GM12864 (cell line): ENCODE measurements at regions not wholly inside any gene's neighbourhood (a gene's known extent, or its start where the extent isn't known, plus 50 kb on each side); places are given as distances from the start of the nearest gene placed in this dataset.
"Not testable (repeated sequence)": the region's sequence is repeated elsewhere in the genome, so short reads cannot be mapped to it uniquely, and the experiment has no call there.

Experiments
- DNase-seq: peaks from one replicate; pipeline ENCODE4 v3.0.0-alpha.2; 2011; ENCODE audit warnings: low read depth
- H3K4me3 ChIP-seq: 2 replicates; pipeline ENCODE4 v1.5.1; 2011; ENCODE audit warnings: mild to moderate bottlenecking, low read depth, low read length, control low read depth
- TF ChIP-seq, protein P1 (sequence below): IDR thresholded peaks from 2 replicates; pipeline ENCODE4 v1.5.1; 2011; ENCODE audit warnings: low read depth, mild to moderate bottlenecking, moderate library complexity, low read length, control low read depth, inconsistent platforms; ENCODE audit errors: missing control alignments

DNA sequence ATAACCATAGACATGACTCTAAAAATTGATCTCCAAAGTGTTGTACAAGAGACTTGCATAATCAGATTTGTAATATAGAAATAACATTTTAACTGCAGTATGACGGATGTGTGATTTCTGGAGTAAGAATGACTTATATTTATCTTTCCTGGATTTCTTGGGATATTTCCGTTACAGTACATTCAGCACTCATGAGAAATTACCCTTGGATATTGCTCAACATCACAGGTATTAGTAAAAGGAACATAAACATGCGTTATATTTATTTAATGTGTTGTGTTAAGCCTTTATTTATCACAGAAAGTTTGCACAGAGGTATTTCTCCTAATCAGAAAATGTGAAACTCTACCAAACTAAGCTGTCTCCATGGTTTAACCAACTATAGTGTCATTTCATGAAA, 1823.9 kb upstream of the C9orf72 start:
- TF ChIP-seq, protein P1, sequence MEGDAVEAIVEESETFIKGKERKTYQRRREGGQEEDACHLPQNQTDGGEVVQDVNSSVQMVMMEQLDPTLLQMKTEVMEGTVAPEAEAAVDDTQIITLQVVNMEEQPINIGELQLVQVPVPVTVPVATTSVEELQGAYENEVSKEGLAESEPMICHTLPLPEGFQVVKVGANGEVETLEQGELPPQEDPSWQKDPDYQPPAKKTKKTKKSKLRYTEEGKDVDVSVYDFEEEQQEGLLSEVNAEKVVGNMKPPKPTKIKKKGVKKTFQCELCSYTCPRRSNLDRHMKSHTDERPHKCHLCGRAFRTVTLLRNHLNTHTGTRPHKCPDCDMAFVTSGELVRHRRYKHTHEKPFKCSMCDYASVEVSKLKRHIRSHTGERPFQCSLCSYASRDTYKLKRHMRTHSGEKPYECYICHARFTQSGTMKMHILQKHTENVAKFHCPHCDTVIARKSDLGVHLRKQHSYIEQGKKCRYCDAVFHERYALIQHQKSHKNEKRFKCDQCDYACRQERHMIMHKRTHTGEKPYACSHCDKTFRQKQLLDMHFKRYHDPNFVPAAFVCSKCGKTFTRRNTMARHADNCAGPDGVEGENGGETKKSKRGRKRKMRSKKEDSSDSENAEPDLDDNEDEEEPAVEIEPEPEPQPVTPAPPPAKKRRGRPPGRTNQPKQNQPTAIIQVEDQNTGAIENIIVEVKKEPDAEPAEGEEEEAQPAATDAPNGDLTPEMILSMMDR = no peak
- H3K4me3 ChIP-seq = no peak overlapping the region
- DNase-seq = no peak

DNA sequence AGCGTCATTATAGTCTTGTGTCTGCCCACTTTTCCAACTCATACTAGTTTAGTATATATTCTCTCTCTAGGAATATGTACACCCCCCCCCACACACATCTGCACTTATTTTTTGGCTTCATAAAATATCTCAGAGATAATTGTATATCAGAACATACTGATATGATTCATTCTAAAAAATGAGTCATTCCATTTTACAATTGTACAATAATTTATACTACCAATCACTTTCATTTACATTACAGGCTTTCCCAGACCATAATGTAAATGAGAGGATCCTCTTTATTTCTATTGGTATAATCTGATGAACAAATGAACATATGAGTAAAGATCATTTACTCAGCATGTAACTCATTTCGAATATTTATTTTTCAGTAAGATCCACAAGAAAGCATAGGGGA, 1842.9 kb upstream of the C9orf72 start:
- no peak for DNase-seq
- TF ChIP-seq, protein P1 = no peak
- no peak overlapping the region for H3K4me3 ChIP-seq

DNA sequence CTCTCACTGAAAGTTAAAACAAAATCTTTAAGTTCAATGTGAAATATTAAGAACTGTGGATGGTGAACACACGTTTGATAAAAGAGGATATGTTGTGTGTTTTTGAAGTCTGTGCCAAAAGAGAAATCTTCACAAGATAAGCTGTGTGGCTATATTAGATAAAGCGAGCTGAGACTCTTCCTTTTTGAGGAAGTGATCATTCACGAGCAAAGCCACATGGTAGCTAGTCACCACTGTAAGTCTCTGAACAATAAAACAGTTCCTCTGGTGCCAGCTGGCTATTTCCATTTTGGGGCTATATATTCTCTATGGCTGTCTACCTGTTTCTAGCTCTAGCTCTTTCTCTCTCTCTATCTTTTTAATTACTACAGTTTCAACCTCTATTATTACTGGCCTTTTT, 1849.2 kb upstream of the C9orf72 start:
- H3K4me3 ChIP-seq = no peak overlapping the region
- no peak for DNase-seq
- TF ChIP-seq, protein P1 = no peak

DNA sequence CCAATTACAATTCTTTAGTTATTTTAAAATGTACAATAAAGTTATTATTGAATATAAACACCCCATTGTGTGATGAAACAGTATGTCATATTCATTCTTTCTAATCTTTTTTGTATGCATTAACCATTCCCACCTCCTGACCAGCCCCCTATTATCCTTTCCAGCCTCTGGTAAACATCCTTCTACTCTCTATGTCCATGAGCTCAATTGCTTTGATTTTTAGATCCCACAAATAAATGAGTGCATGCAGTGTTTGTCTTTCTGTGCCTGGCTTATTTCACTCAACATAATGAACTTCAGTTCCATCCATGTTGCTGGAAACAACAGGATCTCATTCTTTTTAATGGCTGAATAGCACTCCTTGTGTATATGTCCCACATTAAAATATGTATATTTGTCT, 1858.9 kb upstream of the C9orf72 start:
- H3K4me3 ChIP-seq = no peak overlapping the region
- DNase-seq = no peak
- TF ChIP-seq, protein P1 = no peak

DNA sequence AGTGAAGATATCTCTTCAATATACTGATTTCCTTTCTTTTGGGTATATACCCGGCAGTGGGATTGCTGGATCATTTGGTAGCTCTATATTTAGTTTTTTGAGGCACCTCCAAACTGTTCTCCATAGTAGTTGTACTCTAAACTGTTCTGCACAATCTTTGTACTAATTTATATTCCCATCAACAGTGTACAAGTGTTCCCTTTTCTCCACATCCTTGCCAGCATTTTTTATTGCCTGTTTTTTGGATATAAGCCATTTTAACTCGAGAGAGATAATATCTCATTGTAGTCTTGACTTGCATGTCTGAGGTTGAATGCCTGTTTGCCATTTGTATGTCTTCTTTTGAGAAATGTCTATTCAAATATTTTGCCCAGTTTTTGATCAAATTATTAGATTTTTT, 1859.4 kb upstream of the C9orf72 start:
- not testable (repeated sequence) for H3K4me3 ChIP-seq, DNase-seq

DNA sequence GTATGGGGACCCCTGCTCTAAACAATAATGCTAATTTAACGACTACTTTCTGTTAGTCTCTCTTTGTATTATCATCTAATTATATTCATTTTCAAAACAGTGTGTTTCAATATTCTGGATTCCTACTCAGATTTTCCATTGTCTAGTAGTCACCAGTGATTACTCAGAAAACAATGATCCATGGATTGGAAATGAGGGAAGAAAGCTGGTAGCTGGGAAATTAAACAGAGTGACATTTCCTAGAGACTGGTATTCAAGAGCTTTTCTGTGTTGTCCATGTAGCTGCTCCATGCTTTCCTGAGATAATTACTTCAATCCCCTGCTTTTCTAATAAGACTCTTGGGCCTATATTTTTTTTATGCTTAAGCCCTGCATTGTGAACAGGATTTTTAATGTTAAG, 1862.1 kb upstream of the C9orf72 start:
- TF ChIP-seq, protein P1 = no peak
- no peak for DNase-seq
- H3K4me3 ChIP-seq = no peak overlapping the region

DNA sequence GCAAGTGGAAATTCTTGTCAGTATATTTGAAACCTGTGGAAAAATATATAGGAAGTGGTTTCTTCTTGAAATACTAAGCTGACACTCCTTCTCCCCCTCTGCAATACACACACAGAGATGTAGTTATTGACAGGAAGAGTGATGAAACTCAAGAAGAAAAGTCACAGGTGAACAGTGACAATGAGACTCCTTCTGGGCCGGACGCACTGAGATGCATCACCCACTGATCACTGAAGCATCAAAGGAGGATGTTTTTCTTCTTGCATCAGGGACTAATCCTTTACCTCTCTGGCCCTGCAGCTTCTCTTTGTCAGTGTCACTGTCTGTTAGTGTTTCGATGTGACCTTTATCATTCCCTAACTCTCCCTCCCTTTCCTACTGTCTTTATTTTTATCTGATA, 1864.2 kb upstream of the C9orf72 start:
- no peak overlapping the region for H3K4me3 ChIP-seq
- DNase-seq = no peak
- TF ChIP-seq, protein P1 = no peak

DNA sequence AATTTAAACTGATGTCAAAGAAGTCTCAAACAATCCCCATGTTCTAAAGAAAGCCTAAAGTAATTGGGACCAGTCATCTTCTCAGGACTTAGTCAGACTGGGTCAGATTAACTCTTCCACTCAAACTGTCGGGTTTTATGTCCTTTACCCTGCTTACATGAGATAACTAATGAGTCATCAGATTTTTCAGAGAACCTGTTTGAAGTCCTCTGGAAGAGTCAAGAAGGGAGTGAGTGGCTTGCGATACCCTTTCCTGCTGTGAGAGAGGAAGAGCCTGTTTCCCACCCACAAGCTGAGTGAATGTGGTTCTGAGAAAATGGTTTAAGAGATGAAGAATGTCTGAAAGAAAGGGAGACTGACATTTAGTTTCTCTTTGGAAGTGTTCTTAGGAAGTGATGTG, 1866.7 kb upstream of the C9orf72 start:
- DNase-seq = no peak
- TF ChIP-seq, protein P1 = no peak
- H3K4me3 ChIP-seq = no peak overlapping the region
